OCI-LY3 (cell line): ENCODE measurements at regions not wholly inside any gene's neighbourhood (a gene's known extent, or its start where the extent isn't known, plus 50 kb on each side); places are given as distances from the start of the nearest gene placed in this dataset.

ENCODE experiments used
- H2AFZ ChIP-seq: fragments of 200-600, 300-600 bp; shearing (Covaris generic); 2 replicates; pipeline ENCODE4 v1.6.0; 2014; ENCODE audit warnings: antibody characterized with exemption, low read depth, low read length
- H3K27ac ChIP-seq: fragments of 200-600, 300-600 bp; sonication (generic); 2 replicates; pipeline ENCODE4 v1.5.1; 2014; ENCODE audit warnings: mild to moderate bottlenecking, low read length, moderate library complexity, mixed read lengths
- H3K27me3 ChIP-seq: fragments of 200-600, 300-600 bp; sonication (generic); 2 replicates; pipeline ENCODE4 v1.6.1; 2014; ENCODE audit warnings: low read depth, low read length, mixed read lengths
- H3K36me3 ChIP-seq: fragments of 200-600, 300-600 bp; sonication (generic); replicated peaks from 2 replicates; pipeline ENCODE3; 2014; ENCODE audit warnings: low read depth, low read length, mixed read lengths
- H3K4me1 ChIP-seq: fragments of 300-600, 200-600 bp; sonication (generic); 2 replicates; pipeline ENCODE4 v1.6.1; 2014; ENCODE audit warnings: low read length, mixed read lengths
- H3K4me2 ChIP-seq: fragments of 200-600, 300-600 bp; sonication (generic); 2 replicates; pipeline ENCODE4 v1.6.1; 2014; ENCODE audit warnings: low read length, mixed read lengths
- H3K4me3 ChIP-seq: fragments of 300-600, 200-600 bp; sonication (generic); 2 replicates; pipeline ENCODE4 v1.5.1; 2014; ENCODE audit warnings: antibody characterized with exemption, mild to moderate bottlenecking, low read length, moderate library complexity
- H3K79me2 ChIP-seq: fragments of 300-600, 200-600 bp; shearing (Covaris generic); 2 replicates; pipeline ENCODE4 v1.6.1; 2014; ENCODE audit warnings: mild to moderate bottlenecking, low read length, mixed read lengths
- H3K9ac ChIP-seq: fragments of 300-600, 200-600 bp; shearing (Covaris generic); 2 replicates; pipeline ENCODE4 v1.6.0; 2014; ENCODE audit warnings: mild to moderate bottlenecking, low read length, moderate library complexity
- H3K9me3 ChIP-seq: fragments of 200-600, 300-600 bp; shearing (Covaris generic); 2 replicates; pipeline ENCODE4 v1.6.1; 2014; ENCODE audit warnings: low read length, mixed read lengths; ENCODE audit not compliant: insufficient read depth
- H4K20me1 ChIP-seq: fragments of 200-600, 300-600 bp; sonication (generic); 2 replicates; pipeline ENCODE4 v1.6.1; 2016; ENCODE audit warnings: low read length, mixed read lengths; ENCODE audit not compliant: insufficient read depth
- EZH2phosphoT487 ChIP-seq: fragments of 200-600 bp; shearing (Covaris generic); IDR thresholded peaks from 2 replicates; pipeline ENCODE4 v1.6.1; 2018; ENCODE audit warnings: antibody characterized with exemption, mixed run types, low read depth
- TF ChIP-seq, protein P1 (sequence below): fragments of 200-600, 300-600 bp; sonication (generic); IDR thresholded peaks from 2 replicates; pipeline ENCODE4 v1.5.1; 2014; ENCODE audit warnings: antibody characterized with exemption, low read length, low read depth

DNA sequence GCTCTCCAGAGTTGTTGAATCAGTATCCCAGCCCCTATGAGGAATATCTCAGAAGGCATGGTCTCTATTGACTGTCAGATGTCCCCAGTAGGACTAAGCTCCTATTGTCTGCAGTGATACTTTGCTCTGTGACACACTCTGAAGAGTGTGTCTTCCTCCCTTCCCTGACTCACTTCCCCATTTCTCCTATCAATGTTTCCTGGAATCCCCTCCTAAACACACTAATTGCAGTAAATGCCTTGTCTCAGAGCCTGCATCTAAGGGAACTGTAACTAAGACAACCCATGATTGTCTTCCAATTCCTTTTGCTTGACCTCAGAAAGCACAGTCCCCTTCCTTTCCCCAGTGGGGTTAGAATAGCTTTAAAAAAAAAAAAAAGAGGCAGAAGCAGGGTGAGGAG is 397.3 kb upstream of the PROK2 start:
- Histone ChIP-seq H3K36me3 (no peaks in the 10 kb centered on the region), H3K27ac (no peak overlapping the region), H4K20me1 (peaks cover 44% of the 10 kb centered on the region; the same call in 1 of the 2 replicates), H3K4me1 (peaks cover 10% of the 10 kb centered on the region), H3K4me3 (no peak overlapping the region), H2AFZ (no peak overlapping the region), H3K27me3 (peaks cover 94% of the 10 kb centered on the region), H3K9me3 (peaks cover 4% of the 10 kb centered on the region), H3K4me2 (no peak overlapping the region), H3K79me2 (no peaks in the 10 kb centered on the region), H3K9ac (no peak overlapping the region)
- TF ChIP-seq, protein P1, sequence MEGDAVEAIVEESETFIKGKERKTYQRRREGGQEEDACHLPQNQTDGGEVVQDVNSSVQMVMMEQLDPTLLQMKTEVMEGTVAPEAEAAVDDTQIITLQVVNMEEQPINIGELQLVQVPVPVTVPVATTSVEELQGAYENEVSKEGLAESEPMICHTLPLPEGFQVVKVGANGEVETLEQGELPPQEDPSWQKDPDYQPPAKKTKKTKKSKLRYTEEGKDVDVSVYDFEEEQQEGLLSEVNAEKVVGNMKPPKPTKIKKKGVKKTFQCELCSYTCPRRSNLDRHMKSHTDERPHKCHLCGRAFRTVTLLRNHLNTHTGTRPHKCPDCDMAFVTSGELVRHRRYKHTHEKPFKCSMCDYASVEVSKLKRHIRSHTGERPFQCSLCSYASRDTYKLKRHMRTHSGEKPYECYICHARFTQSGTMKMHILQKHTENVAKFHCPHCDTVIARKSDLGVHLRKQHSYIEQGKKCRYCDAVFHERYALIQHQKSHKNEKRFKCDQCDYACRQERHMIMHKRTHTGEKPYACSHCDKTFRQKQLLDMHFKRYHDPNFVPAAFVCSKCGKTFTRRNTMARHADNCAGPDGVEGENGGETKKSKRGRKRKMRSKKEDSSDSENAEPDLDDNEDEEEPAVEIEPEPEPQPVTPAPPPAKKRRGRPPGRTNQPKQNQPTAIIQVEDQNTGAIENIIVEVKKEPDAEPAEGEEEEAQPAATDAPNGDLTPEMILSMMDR: no peak
- no peak for TF ChIP-seq EZH2phosphoT487

DNA sequence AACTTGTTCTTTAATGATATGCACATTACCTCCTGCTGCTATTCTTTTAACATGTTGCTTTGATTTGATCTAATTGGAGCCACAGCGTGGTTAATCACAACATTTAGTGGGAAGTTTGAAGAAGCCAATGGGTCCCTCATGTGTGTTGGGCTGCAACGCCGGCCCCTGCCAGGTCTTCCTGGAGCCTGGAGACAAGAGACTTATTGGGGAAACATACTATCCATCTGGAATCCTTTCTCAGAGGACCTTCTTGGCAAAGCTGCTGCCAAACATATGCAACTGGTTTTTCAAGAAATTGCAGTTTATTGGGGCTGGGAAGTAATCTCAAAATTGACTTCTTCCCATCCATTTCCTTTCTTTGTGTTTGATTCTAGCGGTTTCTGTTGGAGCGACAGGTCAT is 396.3 kb upstream of the PROK2 start:
- no peaks in the 10 kb centered on the region for H3K36me3 ChIP-seq
- peaks cover 19% of the 10 kb centered on the region for H3K4me1 ChIP-seq

DNA sequence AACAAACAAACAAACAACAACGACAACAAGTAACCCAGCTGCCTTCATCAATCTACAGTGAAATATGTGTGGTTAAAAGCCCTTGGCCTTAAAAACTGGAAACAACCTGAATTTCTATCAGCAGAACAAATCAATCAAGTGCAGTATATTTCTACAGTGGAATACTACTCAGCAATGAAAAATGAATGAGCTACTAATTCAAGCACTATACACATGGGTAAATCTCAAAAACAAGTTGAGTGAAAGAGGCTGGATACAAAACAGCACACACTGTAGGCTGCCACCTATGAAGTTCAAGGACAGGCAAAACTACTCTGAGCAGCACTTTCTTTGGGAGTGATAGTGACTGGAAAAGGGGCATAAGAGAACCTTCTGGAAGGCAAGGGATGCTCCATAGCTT is 395.5 kb upstream of the PROK2 start:
- H3K9me3 ChIP-seq: peaks cover 4% of the 10 kb centered on the region
- H3K79me2 ChIP-seq: no peaks in the 10 kb centered on the region
- H3K4me3 ChIP-seq: no peak overlapping the region
- H4K20me1 ChIP-seq: peaks cover 58% of the 10 kb centered on the region
- peaks cover 91% of the 10 kb centered on the region for H3K27me3 ChIP-seq
- no peak overlapping the region for H3K27ac ChIP-seq
- no peak overlapping the region for H3K9ac ChIP-seq
- H3K4me2 ChIP-seq: no peak overlapping the region
- no peaks in the 10 kb centered on the region for H3K36me3 ChIP-seq
- TF ChIP-seq, protein P1: no peak
- TF ChIP-seq EZH2phosphoT487: no peak
- peaks cover 26% of the 10 kb centered on the region for H3K4me1 ChIP-seq
- no peak overlapping the region for H2AFZ ChIP-seq

More for the DNA sequence above, 396.3 kb upstream of the PROK2 start:
- H3K27ac ChIP-seq: no peak overlapping the region
- H3K9me3 ChIP-seq: peaks cover 4% of the 10 kb centered on the region
- no peak overlapping the region for H3K4me3 ChIP-seq
- H3K9ac ChIP-seq: no peak overlapping the region
- H3K27me3 ChIP-seq: peaks cover 91% of the 10 kb centered on the region
- no peaks in the 10 kb centered on the region for H3K79me2 ChIP-seq
- no peak for TF ChIP-seq EZH2phosphoT487
- TF ChIP-seq, protein P1: no peak
- no peak overlapping the region for H2AFZ ChIP-seq
- H3K4me2 ChIP-seq: no peak overlapping the region
- H4K20me1 ChIP-seq: peaks cover 50% of the 10 kb centered on the region

DNA sequence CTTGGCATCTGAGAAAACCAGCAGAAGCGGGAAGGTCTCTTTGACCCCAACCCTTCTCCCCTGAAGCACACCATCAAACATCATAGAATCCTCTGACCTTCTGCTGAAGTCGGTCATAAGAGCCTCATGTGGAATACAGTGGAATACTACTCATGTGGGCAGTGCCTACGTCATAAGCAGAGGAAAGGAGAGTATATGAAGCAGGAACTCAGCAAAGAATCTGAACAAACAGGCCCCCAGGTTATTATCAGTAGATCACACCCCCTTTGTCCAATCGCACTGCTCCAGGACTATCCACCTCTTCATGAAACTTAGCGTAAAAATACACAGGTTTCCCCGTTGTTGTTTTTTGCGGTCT is 394.1 kb upstream of the PROK2 start:
- TF ChIP-seq EZH2phosphoT487: no peak
- H3K4me3 ChIP-seq: no peak overlapping the region
- peaks cover 26% of the 10 kb centered on the region for H3K4me1 ChIP-seq
- peaks cover 68% of the 10 kb centered on the region for H4K20me1 ChIP-seq
- peaks cover 95% of the 10 kb centered on the region for H3K27me3 ChIP-seq
- H3K4me2 ChIP-seq: no peak overlapping the region
- no peaks in the 10 kb centered on the region for H3K36me3 ChIP-seq
- no peak overlapping the region for H3K27ac ChIP-seq
- H2AFZ ChIP-seq: no peak overlapping the region
- H3K9ac ChIP-seq: no peak overlapping the region
- peaks cover 4% of the 10 kb centered on the region for H3K9me3 ChIP-seq
- no peaks in the 10 kb centered on the region for H3K79me2 ChIP-seq
